NCI-H2081 (cell line): ENCODE measurements at regions not wholly inside any gene's neighbourhood (a gene's known extent, or its start where the extent isn't known, plus 50 kb on each side); places are given as distances from the start of the nearest gene placed in this dataset.

Experiments used
- DNase-seq, 2 experiments: peaks; one replicate each; lab custom pipeline; 2025; lab: John Stamatoyannopoulos, UW

- no peak for DNase-seq
Observed at GRCh38 chr12:38969706-38970105, 64.3 kb upstream of the CPNE8 start.

GRCh38 chr12:38961683-38962082, 56.3 kb upstream of the CPNE8 start:
- DNase-seq = no peak

DNA sequence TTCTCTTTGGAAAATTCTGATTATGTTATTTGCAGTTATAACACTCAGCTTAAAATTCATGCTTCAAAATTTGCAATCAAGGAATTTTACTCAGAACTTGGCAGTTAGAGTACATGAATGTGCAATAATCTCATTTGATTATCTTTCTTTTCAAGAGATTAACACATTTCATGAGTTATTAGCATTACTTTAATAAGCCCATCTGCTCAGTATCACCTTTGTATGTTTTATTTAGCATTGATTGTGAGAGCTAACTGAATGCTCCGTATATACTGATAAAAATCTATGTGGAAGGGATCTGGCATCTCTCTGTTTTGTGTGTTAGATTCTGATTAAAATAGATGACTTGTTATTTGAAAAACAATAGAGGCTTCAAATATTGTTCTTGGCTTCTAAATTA, 55.6 kb upstream of the CPNE8 start:
- DNase-seq = no peak

DNA sequence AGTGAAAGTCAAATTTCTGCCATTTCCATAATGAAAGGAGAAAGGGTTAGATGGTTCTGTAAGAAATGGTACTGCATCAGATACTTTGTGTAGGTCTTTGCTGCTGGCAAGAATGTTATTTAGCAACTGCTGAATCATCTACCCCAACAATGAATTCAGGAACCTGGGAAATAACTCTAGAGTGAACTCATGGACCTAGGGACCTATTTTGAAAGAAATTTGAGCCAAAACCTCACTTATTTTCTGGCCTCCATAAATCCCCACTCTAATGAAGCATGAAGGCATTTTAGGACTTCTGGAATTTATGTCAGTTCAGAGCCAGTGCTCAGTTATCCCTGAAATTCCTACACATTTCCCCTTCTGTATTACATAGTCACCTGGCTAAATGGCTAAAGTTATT, 50.9 kb upstream of the CPNE8 start:
- DNase-seq = no peak
